ENCODE measurements at regions not wholly inside any gene's neighbourhood (a gene's known extent, or its start where the extent isn't known, plus 50 kb on each side); places are given as distances from the start of the nearest gene placed in this dataset.

- no peak overlapping the region for H3K27ac ChIP-seq
- no peak for TF ChIP-seq CTCF (conservative IDR thresholded peaks at IDR 0.05)
These were observed 477.3 kb downstream of the SUCLA2 start for GRCh38 chr13:47523771-47524170.

GRCh38 chr13:47521890-47522487 is 479.1 kb downstream of the SUCLA2 start:
- H3K27ac ChIP-seq: no peak overlapping the region
- TF ChIP-seq CTCF (conservative IDR thresholded peaks at IDR 0.05): no peak

GRCh38 chr13:47519626-47520025 is 481.4 kb downstream of the SUCLA2 start:
- H3K27ac ChIP-seq: no peak overlapping the region
- TF ChIP-seq CTCF (conservative IDR thresholded peaks at IDR 0.05): no peak

- no peak for TF ChIP-seq CTCF (conservative IDR thresholded peaks at IDR 0.05)
These were observed 482.5 kb downstream of the SUCLA2 start for GRCh38 chr13:47518530-47518929.

GRCh38 chr13:47511647-47512046 is 489.4 kb downstream of the SUCLA2 start:
- H3K27ac ChIP-seq: no peak overlapping the region
- TF ChIP-seq CTCF (conservative IDR thresholded peaks at IDR 0.05): no peak

More at GRCh38 chr13:47518530-47518929, 482.5 kb downstream of the SUCLA2 start:
- no peak overlapping the region for H3K27ac ChIP-seq

- no peak overlapping the region for H3K27ac ChIP-seq
- TF ChIP-seq CTCF (conservative IDR thresholded peaks at IDR 0.05): no peak
These were observed 492.4 kb downstream of the SUCLA2 start for GRCh38 chr13:47508527-47509228.

GRCh38 chr13:47503475-47503874 is 497.6 kb downstream of the SUCLA2 start:
- no peak overlapping the region for H3K27ac ChIP-seq
- TF ChIP-seq CTCF (conservative IDR thresholded peaks at IDR 0.05): no peak
